ENCODE measurements at regions not wholly inside any gene's neighbourhood (a gene's known extent, or its start where the extent isn't known, plus 50 kb on each side); places are given as distances from the start of the nearest gene placed in this dataset.
"Not testable (repeated sequence)": the region's sequence is repeated elsewhere in the genome, so short reads cannot be mapped to it uniquely, and the experiment has no call there.

GRCh38 chr5:17829456-17829855 is 195.2 kb downstream of the TAF11L14 start:
- no peak for DNase-seq

- no peak for DNase-seq
Observed at GRCh38 chr5:17831279-17831678, 197.0 kb downstream of the TAF11L14 start.

- no peak for DNase-seq
Observed at GRCh38 chr5:17832949-17833745, 198.9 kb downstream of the TAF11L14 start.

- no peak for DNase-seq
Observed at GRCh38 chr5:17837757-17838156, 203.5 kb downstream of the TAF11L14 start.

GRCh38 chr5:17838469-17838868 is 204.2 kb downstream of the TAF11L14 start:
- no peak for DNase-seq

GRCh38 chr5:17839848-17840247 is 205.6 kb downstream of the TAF11L14 start:
- DNase-seq: no peak

GRCh38 chr5:17846496-17846895 is 212.2 kb downstream of the TAF11L14 start:
- DNase-seq: no peak

GRCh38 chr5:17847286-17847685 is 213.0 kb downstream of the TAF11L14 start:
- no peak for DNase-seq

- no peak for DNase-seq
Observed at GRCh38 chr5:17852111-17852510, 217.9 kb downstream of the TAF11L14 start.

GRCh38 chr5:17852740-17853139 is 218.5 kb downstream of the TAF11L14 start:
- DNase-seq: no peak

GRCh38 chr5:17854901-17855300 is 220.6 kb downstream of the TAF11L14 start:
- no peak for DNase-seq

- no peak for DNase-seq
Observed at GRCh38 chr5:17860660-17861315, 226.5 kb downstream of the TAF11L14 start.

- not testable (repeated sequence) for DNase-seq
Observed at GRCh38 chr5:17864903-17865302, 230.6 kb downstream of the TAF11L14 start.

GRCh38 chr5:17865966-17866365 is 231.7 kb downstream of the TAF11L14 start:
- DNase-seq: not testable (repeated sequence)

- no peak for DNase-seq
Observed at GRCh38 chr5:17872204-17872603, 237.9 kb downstream of the TAF11L14 start.

GRCh38 chr5:17878541-17878940 is 244.3 kb downstream of the TAF11L14 start:
- no peak for DNase-seq

GRCh38 chr5:17879276-17879675 is 245.0 kb downstream of the TAF11L14 start:
- no peak for DNase-seq

GRCh38 chr5:17880869-17881268 is 246.6 kb downstream of the TAF11L14 start:
- no peak for DNase-seq

- no peak for DNase-seq
Observed at GRCh38 chr5:17882760-17883488, 248.7 kb downstream of the TAF11L14 start.

- DNase-seq: no peak
Observed at GRCh38 chr5:17888155-17888554, 253.9 kb downstream of the TAF11L14 start.

GRCh38 chr5:17890501-17890900 is 256.2 kb downstream of the TAF11L14 start:
- no peak for DNase-seq

GRCh38 chr5:17891881-17892280 is 257.6 kb downstream of the TAF11L14 start:
- DNase-seq: no peak

- no peak for DNase-seq
Observed at GRCh38 chr5:17893026-17893635, 258.9 kb downstream of the TAF11L14 start.

Data from stimulated activated CD4-positive, alpha-beta T cell treated with anti-CD3 and anti-CD28 coated beads, Interleukin-15, amount 100 ng/mL, for 24 hours (primary cell).